Natural killer cell treated with Interleukin-12 subunit alpha and Interleukin-12 subunit beta and Interleukin-15 and Interleukin-18, amount 100 ng/mL, for 72 hours (primary cell): ENCODE measurements at regions not wholly inside any gene's neighbourhood (a gene's known extent, or its start where the extent isn't known, plus 50 kb on each side); places are given as distances from the start of the nearest gene placed in this dataset.
"Not testable (repeated sequence)": the region's sequence is repeated elsewhere in the genome, so short reads cannot be mapped to it uniquely, and the experiment has no call there.

ENCODE experiments used
- ATAC-seq, 2 donors: fragments of 150-1000 bp; cut with Tn5 transposase in 1 of 2; sonication (Bioruptor Pico), chemical (Tn5 transposase) in 1 of 2; 2 replicates each; pipeline ENCODE4 v1.10.0; 2021
- DNase-seq: peaks from one replicate; pipeline ENCODE4 v3.0.0; 2022; ENCODE audit warnings: low spot score
- H3K27ac Mint-ChIP-seq, 2 donors: 1 replicate in 1 of 2; 2 replicates in 1 of 2; pipeline ENCODE4 v1.8.0; 2022; ENCODE audit warnings: mixed read lengths in 2 of 2, mild to moderate bottlenecking in 1 of 2, moderate library complexity in 1 of 2
- H3K27me3 Mint-ChIP-seq, 2 donors: 1 replicate in 1 of 2; 2 replicates in 1 of 2; pipeline ENCODE4 v1.8.0; 2022; ENCODE audit warnings: mixed read lengths in 2 of 2
- H3K36me3 Mint-ChIP-seq: one replicate; pipeline ENCODE4 v1.8.0; 2022; ENCODE audit warnings: mixed read lengths
- H3K4me1 Mint-ChIP-seq, 2 donors: 1 replicate in 1 of 2; 2 replicates in 1 of 2; pipeline ENCODE4 v1.8.0; 2022; ENCODE audit warnings: low read depth in 2 of 2, mixed read lengths in 2 of 2, mild to moderate bottlenecking in 1 of 2
- H3K4me3 Mint-ChIP-seq: one replicate; pipeline ENCODE4 v1.8.0; 2022; ENCODE audit warnings: mixed read lengths
- H3K9me3 Mint-ChIP-seq: 2 replicates; pipeline ENCODE4 v1.8.0; 2022; ENCODE audit warnings: mixed read lengths

- no peak for ATAC-seq
- Mint-ChIP-seq H3K36me3 (no peaks in the 10 kb centered on the region), H3K4me3 (no peak overlapping the region), H3K9me3 (no peaks in the 10 kb centered on the region), H3K27ac (no peak overlapping the region), H3K4me1 (peaks cover 9 to 10% of the 10 kb centered on the region in 2 donors), H3K27me3 (peaks cover 0 to 9% of the 10 kb centered on the region in 2 donors)
- no peak for DNase-seq
Measured at GRCh38 chr10:8396675-8397074, 342.2 kb downstream of the GATA3 start.

DNA sequence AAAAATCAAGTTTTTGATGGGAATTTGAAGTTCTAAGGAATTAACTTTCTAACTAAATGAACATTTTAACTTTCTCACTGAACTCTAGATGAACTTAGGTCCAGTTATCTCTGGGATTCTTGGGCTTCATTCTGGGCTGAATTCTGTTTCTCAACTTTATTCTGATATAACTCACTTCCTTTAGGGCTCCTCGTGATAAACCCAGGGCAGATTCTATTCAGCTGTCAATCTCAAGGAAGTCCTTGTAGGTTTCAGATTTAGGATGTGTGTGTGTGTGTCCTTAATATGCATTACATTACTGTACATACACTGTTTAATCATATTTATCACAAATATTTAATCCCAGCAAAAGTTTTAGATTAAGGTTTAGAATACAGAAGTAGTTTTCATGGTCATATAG is 344.3 kb downstream of the GATA3 start:
- Mint-ChIP-seq H3K36me3 (no peaks in the 10 kb centered on the region), H3K4me3 (no peak overlapping the region), H3K4me1 (peaks cover 26 to 31% of the 10 kb centered on the region in 2 donors), H3K9me3 (no peaks in the 10 kb centered on the region), H3K27me3 (peaks cover 0 to 6% of the 10 kb centered on the region in 2 donors), H3K27ac (no peak overlapping the region)
- ATAC-seq (no peak), DNase-seq (no peak)

DNA sequence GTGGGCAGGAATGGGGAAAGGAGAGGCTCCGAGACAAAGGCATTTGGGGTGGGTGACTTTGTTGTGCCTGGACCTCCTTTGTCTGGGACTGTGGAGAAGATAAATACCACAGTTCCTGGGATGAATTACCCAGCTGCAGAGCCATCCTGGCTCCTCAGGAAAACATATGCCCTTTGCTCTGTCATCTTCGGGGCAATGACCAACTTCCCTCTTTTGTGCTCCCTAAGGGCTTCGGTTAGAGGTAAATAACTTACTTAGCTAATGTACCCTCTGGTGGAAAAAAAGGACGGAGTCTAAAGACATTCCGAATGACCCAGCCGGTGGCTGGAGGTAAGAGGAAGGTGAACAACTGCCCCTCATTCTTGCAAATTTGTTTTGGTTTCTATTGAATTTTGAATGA is 345.7 kb downstream of the GATA3 start:
- H3K27ac Mint-ChIP-seq: no peak overlapping the region

DNA sequence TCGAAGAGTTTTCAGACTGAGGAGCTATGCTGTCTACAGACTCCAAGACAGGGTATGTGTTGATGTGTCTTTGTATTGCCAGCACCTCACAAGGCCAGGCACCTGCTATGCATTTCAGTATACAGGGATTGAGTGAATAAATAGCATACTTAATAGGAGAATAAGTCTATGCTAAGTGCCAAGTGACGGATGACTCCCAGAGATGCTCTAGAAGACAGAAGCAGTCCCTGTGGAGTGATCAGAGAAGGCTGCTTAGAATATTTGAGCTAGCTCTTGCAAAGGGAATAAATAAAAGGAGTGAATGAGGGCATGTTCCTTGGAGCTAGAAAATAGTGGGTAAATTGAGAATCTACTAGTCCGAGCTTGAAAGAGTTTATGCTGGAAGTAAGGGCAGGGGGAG is 346.4 kb downstream of the GATA3 start:
- Mint-ChIP-seq H3K36me3 (no peaks in the 10 kb centered on the region), H3K4me3 (no peak overlapping the region), H3K27me3 (peaks cover 0 to 6% of the 10 kb centered on the region in 2 donors), H3K4me1 (peaks cover 37 to 45% of the 10 kb centered on the region in 2 donors), H3K9me3 (no peaks in the 10 kb centered on the region), H3K27ac (no peak overlapping the region)
- no peak for DNase-seq
- ATAC-seq: no peak

More for the DNA sequence above, 345.7 kb downstream of the GATA3 start:
- Mint-ChIP-seq H3K27me3 (peaks cover 0 to 6% of the 10 kb centered on the region in 2 donors), H3K36me3 (no peaks in the 10 kb centered on the region), H3K9me3 (no peaks in the 10 kb centered on the region), H3K4me3 (no peak overlapping the region), H3K4me1 (peaks cover 35 to 44% of the 10 kb centered on the region in 2 donors)
- no peak for ATAC-seq
- DNase-seq: no peak

DNA sequence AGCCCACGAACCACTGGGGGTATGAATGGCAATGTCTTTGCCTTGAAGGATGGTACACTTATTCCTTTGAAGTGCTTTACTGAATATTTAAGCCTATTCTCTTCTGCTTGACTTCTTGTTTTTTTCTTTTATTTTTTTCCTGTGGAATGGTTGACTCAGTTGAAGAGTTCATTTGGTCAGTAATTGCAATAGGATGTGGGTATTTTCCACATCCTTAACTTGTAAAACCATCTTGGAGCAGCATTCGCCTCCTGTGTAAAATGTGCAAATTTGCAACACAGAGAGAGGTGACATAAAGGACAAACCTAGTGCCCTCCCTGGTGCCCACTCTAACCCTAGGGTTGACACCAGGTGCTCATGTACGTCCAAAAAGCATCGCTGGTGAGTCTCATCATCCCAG is 347.0 kb downstream of the GATA3 start:
- peaks cover 0 to 6% of the 10 kb centered on the region in 2 donors for H3K27me3 Mint-ChIP-seq
- peaks cover 37 to 45% of the 10 kb centered on the region in 2 donors for H3K4me1 Mint-ChIP-seq
- H3K4me3 Mint-ChIP-seq: peak overlapping the region; percentile 53

DNA sequence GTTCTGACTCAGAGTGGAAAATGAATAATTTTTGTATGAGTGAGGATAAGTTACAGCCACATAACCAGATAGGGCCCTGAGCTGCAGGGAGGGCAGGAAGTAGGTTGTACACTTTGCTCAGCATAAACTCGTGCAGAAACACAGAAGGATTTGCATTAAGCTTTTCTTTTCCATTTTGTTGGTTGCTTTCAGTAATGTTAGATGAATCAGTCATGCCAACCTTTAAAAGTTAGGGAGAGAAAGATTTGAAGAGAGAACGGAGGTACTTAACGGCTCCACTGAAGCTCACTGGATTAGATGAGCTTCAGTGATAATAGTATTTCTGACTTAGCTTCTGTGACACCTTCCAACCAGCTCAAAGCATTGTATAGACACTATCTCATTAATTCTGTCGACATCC is 348.1 kb downstream of the GATA3 start:
- no peaks in the 10 kb centered on the region for H3K9me3 Mint-ChIP-seq
- DNase-seq (no peak), ATAC-seq (peak; percentile 66 to 86)
- peaks cover 0 to 6% of the 10 kb centered on the region in 2 donors for H3K27me3 Mint-ChIP-seq
- H3K4me3 Mint-ChIP-seq: peak overlapping the region; percentile 53
- H3K4me1 Mint-ChIP-seq: peaks cover 37 to 45% of the 10 kb centered on the region in 2 donors
- H3K36me3 Mint-ChIP-seq: no peaks in the 10 kb centered on the region
- H3K27ac Mint-ChIP-seq: peak overlapping the region; percentile 15 to 60

More for the DNA sequence above, 347.0 kb downstream of the GATA3 start:
- peak overlapping the region; percentile 15 to 60 for H3K27ac Mint-ChIP-seq
- DNase-seq: no peak
- H3K36me3 Mint-ChIP-seq: no peaks in the 10 kb centered on the region
- no peaks in the 10 kb centered on the region for H3K9me3 Mint-ChIP-seq
- no peak for ATAC-seq

GRCh38 chr10:8403711-8404371 is 349.4 kb downstream of the GATA3 start:
- H3K4me1 Mint-ChIP-seq: peaks cover 37 to 45% of the 10 kb centered on the region in 2 donors
- ATAC-seq: no peak
- H3K4me3 Mint-ChIP-seq: peak overlapping the region; percentile 32
- peaks cover 0 to 4% of the 10 kb centered on the region in 2 donors for H3K27me3 Mint-ChIP-seq
- no peaks in the 10 kb centered on the region for H3K9me3 Mint-ChIP-seq
- H3K36me3 Mint-ChIP-seq: no peaks in the 10 kb centered on the region
- peak overlapping the region in 1 of 2 donors; percentile 45 for H3K27ac Mint-ChIP-seq
- no peak for DNase-seq

GRCh38 chr10:8404721-8405120 is 350.2 kb downstream of the GATA3 start:
- peak; percentile 63 to 66 for ATAC-seq

GRCh38 chr10:8405596-8405995 is 351.1 kb downstream of the GATA3 start:
- no peaks in the 10 kb centered on the region for H3K9me3 Mint-ChIP-seq
- no peak for DNase-seq
- no peaks in the 10 kb centered on the region for H3K36me3 Mint-ChIP-seq
- no peak for ATAC-seq
- peaks cover 37 to 45% of the 10 kb centered on the region in 2 donors for H3K4me1 Mint-ChIP-seq
- peaks cover 0 to 4% of the 10 kb centered on the region in 2 donors for H3K27me3 Mint-ChIP-seq
- no peak overlapping the region for H3K27ac Mint-ChIP-seq
- H3K4me3 Mint-ChIP-seq: no peak overlapping the region

More at GRCh38 chr10:8404721-8405120, 350.2 kb downstream of the GATA3 start:
- Mint-ChIP-seq H3K4me1 (peaks cover 37 to 45% of the 10 kb centered on the region in 2 donors), H3K4me3 (peak overlapping the region; percentile 12), H3K36me3 (no peaks in the 10 kb centered on the region), H3K27me3 (no peaks in the 10 kb centered on the region), H3K27ac (peak overlapping the region in 1 of 2 donors; percentile 45), H3K9me3 (no peaks in the 10 kb centered on the region)
- no peak for DNase-seq

DNA sequence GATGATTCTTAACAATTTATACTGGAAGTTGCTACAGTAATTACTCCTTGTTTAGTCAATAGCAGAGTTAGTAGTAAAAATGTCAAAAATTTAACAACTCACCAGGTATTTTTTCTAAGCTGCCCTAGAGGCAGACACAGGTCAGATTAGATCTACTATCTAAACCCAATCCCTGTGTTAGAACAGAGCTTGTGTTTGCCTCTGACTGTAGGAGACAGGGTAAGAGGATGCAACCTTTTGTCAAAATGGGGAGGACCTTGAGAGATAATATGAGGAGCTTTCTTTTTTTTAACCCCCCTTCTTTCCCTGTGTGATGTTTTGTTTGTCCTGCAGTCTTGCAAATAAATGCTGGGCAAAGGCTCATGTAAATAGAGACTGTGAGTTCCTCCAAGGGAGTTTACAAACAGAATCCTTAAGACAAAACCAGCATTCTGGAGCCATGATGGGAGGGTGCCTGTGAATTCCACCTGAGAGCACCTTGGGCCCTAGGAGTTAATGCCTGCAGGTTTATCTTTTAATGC is 353.1 kb downstream of the GATA3 start:
- Mint-ChIP-seq H3K36me3 (no peaks in the 10 kb centered on the region), H3K4me1 (peaks cover 20 to 26% of the 10 kb centered on the region in 2 donors), H3K9me3 (no peaks in the 10 kb centered on the region), H3K27ac (no peak overlapping the region), H3K4me3 (no peak overlapping the region), H3K27me3 (peaks cover 0 to 4% of the 10 kb centered on the region in 2 donors)
- DNase-seq: no peak
- no peak for ATAC-seq

DNA sequence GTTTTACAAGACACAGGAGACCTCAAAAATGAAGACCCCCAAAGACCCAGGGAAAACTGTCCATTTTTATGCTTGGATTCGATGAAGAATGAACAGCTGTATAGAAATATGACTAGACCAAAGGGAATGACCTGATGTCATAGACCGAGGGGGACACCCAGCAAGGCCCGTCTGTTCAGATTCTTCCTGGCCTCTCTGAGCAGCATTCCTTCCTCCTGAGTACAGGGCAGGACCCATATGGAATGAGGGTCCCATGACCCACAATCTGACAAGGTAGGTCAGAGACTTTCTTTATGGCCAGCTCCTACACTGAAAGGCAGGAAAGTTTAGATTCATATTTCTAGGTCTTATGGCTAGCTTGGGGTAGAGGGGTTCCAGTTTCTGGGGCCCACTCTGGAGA is 356.0 kb downstream of the GATA3 start:
- no peak overlapping the region for H3K27ac Mint-ChIP-seq
- H3K4me3 Mint-ChIP-seq: no peak overlapping the region
- no peak for ATAC-seq
- H3K27me3 Mint-ChIP-seq: peaks cover 0 to 4% of the 10 kb centered on the region in 2 donors
- no peak for DNase-seq
- peaks cover 3% of the 10 kb centered on the region in 2 donors for H3K4me1 Mint-ChIP-seq
- no peaks in the 10 kb centered on the region for H3K36me3 Mint-ChIP-seq
- H3K9me3 Mint-ChIP-seq: peaks cover 2% of the 10 kb centered on the region

GRCh38 chr10:8412541-8412940 is 358.1 kb downstream of the GATA3 start:
- Mint-ChIP-seq H3K9me3 (peaks cover 2% of the 10 kb centered on the region), H3K36me3 (no peaks in the 10 kb centered on the region)
- DNase-seq: no peak

GRCh38 chr10:8415029-8415428 is 360.5 kb downstream of the GATA3 start:
- not testable (repeated sequence) for DNase-seq, H3K9me3 Mint-ChIP-seq, H3K4me3 Mint-ChIP-seq, H3K27ac Mint-ChIP-seq, ATAC-seq, H3K27me3 Mint-ChIP-seq, H3K36me3 Mint-ChIP-seq
- H3K4me1 Mint-ChIP-seq: peaks cover 24 to 30% of the 10 kb centered on the region in 2 donors

More at GRCh38 chr10:8412541-8412940, 358.1 kb downstream of the GATA3 start:
- Mint-ChIP-seq H3K27ac (no peak overlapping the region), H3K27me3 (peaks cover 0 to 4% of the 10 kb centered on the region in 2 donors), H3K4me1 (peaks cover 21 to 23% of the 10 kb centered on the region in 2 donors), H3K4me3 (no peak overlapping the region)
- no peak for ATAC-seq

GRCh38 chr10:8416192-8416701 is 361.8 kb downstream of the GATA3 start:
- peak; percentile 73 to 82 for ATAC-seq
- Mint-ChIP-seq H3K4me1 (peaks cover 24 to 30% of the 10 kb centered on the region in 2 donors), H3K27ac (peak overlapping the region; percentile 51), H3K4me3 (peak overlapping the region; percentile 55), H3K27me3 (no peaks in the 10 kb centered on the region), H3K36me3 (no peaks in the 10 kb centered on the region), H3K9me3 (peaks cover 2% of the 10 kb centered on the region)
- no peak for DNase-seq
